ENCODE measurements at regions not wholly inside any gene's neighbourhood (a gene's known extent, or its start where the extent isn't known, plus 50 kb on each side); places are given as distances from the start of the nearest gene placed in this dataset.

GRCh38 chr2:102975996-102976975, 214.5 kb downstream of the TMEM182 start:
- no peak for TF ChIP-seq CTCF (IDR thresholded peaks at IDR 0.05 in 8 of 11, conservative IDR thresholded peaks at IDR 0.05 in 3 of 11)
- no peak for TF ChIP-seq POLR2A (IDR thresholded peaks at IDR 0.05)
- TF ChIP-seq POLR2AphosphoS5 (IDR thresholded peaks at IDR 0.05) = no peak
